Fibroblast of the conjunctiva (primary cell): ENCODE measurements at regions not wholly inside any gene's neighbourhood (a gene's known extent, or its start where the extent isn't known, plus 50 kb on each side); places are given as distances from the start of the nearest gene placed in this dataset.

Source experiments
- DNase-seq: peaks from one replicate; pipeline ENCODE4 v3.0.0-alpha.2; 2010; ENCODE audit warnings: low read depth

- no peak for DNase-seq
Observed at GRCh38 chr4:151935411-151935810, 174.6 kb upstream of the GATB start.

GRCh38 chr4:151934766-151935165, 174.0 kb upstream of the GATB start:
- DNase-seq = no peak

GRCh38 chr4:151933122-151933827, 172.5 kb upstream of the GATB start:
- no peak for DNase-seq

- DNase-seq = no peak
Observed at GRCh38 chr4:151931563-151931962, 170.8 kb upstream of the GATB start.

- no peak for DNase-seq
Observed at GRCh38 chr4:151930372-151930771, 169.6 kb upstream of the GATB start.

- DNase-seq = no peak
Observed at GRCh38 chr4:151928112-151928511, 167.3 kb upstream of the GATB start.

- no peak for DNase-seq
Observed at GRCh38 chr4:151922811-151923210, 162.0 kb upstream of the GATB start.

GRCh38 chr4:151922306-151922705, 161.5 kb upstream of the GATB start:
- DNase-seq = no peak

- no peak for DNase-seq
Observed at GRCh38 chr4:151921811-151922210, 161.0 kb upstream of the GATB start.

- no peak for DNase-seq
Observed at GRCh38 chr4:151921386-151921785, 160.6 kb upstream of the GATB start.

- DNase-seq = no peak
Observed at GRCh38 chr4:151917145-151917734, 156.4 kb upstream of the GATB start.

GRCh38 chr4:151912632-151913031, 151.8 kb upstream of the GATB start:
- no peak for DNase-seq

GRCh38 chr4:151911970-151912369, 151.2 kb upstream of the GATB start:
- DNase-seq = no peak

- no peak for DNase-seq
Observed at GRCh38 chr4:151908734-151909497, 148.1 kb upstream of the GATB start.

- no peak for DNase-seq
Observed at GRCh38 chr4:151908201-151908600, 147.4 kb upstream of the GATB start.

- DNase-seq = no peak
Observed at GRCh38 chr4:151906438-151906837, 145.6 kb upstream of the GATB start.

GRCh38 chr4:151905197-151905596, 144.4 kb upstream of the GATB start:
- no peak for DNase-seq

GRCh38 chr4:151901631-151902030, 140.8 kb upstream of the GATB start:
- no peak for DNase-seq

- no peak for DNase-seq
Observed at GRCh38 chr4:151896880-151897279, 136.1 kb upstream of the GATB start.

- no peak for DNase-seq
Observed at GRCh38 chr4:151895671-151896070, 134.9 kb upstream of the GATB start.

GRCh38 chr4:151894246-151894645, 133.4 kb upstream of the GATB start:
- DNase-seq = no peak

GRCh38 chr4:151888367-151888866, 127.6 kb upstream of the GATB start:
- no peak for DNase-seq

- DNase-seq = no peak
Observed at GRCh38 chr4:151887816-151888180, 127.0 kb upstream of the GATB start.
